B cell (primary cell): ENCODE measurements at regions not wholly inside any gene's neighbourhood (a gene's known extent, or its start where the extent isn't known, plus 50 kb on each side); places are given as distances from the start of the nearest gene placed in this dataset.

Source experiments
- EZH2 ChIP-seq: IDR thresholded peaks from 2 replicates; pipeline ENCODE4 v1.6.1; 2012; ENCODE audit warnings: borderline replicate concordance, low read depth, mild to moderate bottlenecking, moderate library complexity, low read length; ENCODE audit not compliant: insufficient read depth, poor library complexity, severe bottlenecking
- TF ChIP-seq, protein P1 (sequence below): fragments of 200-600 bp; IDR thresholded peaks from one replicate; pipeline ENCODE4 v1.8.0; 2022; ENCODE audit warnings: antibody characterized with exemption, mild to moderate bottlenecking

GRCh38 chr6:120935016-120935415 lies 399.3 kb downstream of the TBC1D32 start:
- TF ChIP-seq EZH2 = no peak
- TF ChIP-seq, protein P1, sequence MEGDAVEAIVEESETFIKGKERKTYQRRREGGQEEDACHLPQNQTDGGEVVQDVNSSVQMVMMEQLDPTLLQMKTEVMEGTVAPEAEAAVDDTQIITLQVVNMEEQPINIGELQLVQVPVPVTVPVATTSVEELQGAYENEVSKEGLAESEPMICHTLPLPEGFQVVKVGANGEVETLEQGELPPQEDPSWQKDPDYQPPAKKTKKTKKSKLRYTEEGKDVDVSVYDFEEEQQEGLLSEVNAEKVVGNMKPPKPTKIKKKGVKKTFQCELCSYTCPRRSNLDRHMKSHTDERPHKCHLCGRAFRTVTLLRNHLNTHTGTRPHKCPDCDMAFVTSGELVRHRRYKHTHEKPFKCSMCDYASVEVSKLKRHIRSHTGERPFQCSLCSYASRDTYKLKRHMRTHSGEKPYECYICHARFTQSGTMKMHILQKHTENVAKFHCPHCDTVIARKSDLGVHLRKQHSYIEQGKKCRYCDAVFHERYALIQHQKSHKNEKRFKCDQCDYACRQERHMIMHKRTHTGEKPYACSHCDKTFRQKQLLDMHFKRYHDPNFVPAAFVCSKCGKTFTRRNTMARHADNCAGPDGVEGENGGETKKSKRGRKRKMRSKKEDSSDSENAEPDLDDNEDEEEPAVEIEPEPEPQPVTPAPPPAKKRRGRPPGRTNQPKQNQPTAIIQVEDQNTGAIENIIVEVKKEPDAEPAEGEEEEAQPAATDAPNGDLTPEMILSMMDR = no peak
